ENCODE measurements at regions not wholly inside any gene's neighbourhood (a gene's known extent, or its start where the extent isn't known, plus 50 kb on each side); places are given as distances from the start of the nearest gene placed in this dataset.

DNA sequence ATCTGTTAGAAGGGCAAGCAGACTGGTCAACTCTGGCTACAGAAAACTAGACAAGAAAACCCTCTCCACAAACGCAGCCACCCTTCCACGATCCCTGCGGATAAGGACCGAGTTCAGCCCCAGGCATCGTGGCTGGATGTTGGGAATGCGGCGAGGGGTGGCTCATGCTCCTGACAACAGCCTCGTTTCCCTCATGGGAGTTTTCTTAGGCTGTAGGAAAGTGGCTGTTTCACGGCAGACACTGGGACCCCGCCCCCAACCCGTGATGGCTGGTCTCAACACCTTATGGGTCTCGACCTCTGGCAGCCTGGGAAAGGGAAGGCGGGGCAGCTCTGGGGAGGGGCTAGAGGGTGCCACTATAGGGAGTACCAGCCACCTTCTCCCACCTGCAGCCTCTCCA is 123.3 kb downstream of the RFLNA start:
- H3K27me3 ChIP-seq = no peaks in the 10 kb centered on the region
- H3K4me1 ChIP-seq = peaks cover 4 to 57% of the 10 kb centered on the region in 2 donors

GRCh38 chr12:124416516-124417395 is 121.9 kb downstream of the RFLNA start:
- TF ChIP-seq, protein P1, sequence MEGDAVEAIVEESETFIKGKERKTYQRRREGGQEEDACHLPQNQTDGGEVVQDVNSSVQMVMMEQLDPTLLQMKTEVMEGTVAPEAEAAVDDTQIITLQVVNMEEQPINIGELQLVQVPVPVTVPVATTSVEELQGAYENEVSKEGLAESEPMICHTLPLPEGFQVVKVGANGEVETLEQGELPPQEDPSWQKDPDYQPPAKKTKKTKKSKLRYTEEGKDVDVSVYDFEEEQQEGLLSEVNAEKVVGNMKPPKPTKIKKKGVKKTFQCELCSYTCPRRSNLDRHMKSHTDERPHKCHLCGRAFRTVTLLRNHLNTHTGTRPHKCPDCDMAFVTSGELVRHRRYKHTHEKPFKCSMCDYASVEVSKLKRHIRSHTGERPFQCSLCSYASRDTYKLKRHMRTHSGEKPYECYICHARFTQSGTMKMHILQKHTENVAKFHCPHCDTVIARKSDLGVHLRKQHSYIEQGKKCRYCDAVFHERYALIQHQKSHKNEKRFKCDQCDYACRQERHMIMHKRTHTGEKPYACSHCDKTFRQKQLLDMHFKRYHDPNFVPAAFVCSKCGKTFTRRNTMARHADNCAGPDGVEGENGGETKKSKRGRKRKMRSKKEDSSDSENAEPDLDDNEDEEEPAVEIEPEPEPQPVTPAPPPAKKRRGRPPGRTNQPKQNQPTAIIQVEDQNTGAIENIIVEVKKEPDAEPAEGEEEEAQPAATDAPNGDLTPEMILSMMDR (IDR thresholded peaks at IDR 0.05) = no peak

More for the DNA sequence above, 123.3 kb downstream of the RFLNA start:
- Histone ChIP-seq H3K4me3 (no peak overlapping the region), H3K27ac (peak overlapping the region; percentile 26 to 84), H3K36me3 (peaks cover 26% of the 10 kb centered on the region), H3K9me3 (no peaks in the 10 kb centered on the region)
- DNase-seq (ENCODE audit: low spot score) = no peak
- TF ChIP-seq, protein P1 (IDR thresholded peaks at IDR 0.05) = no peak

DNA sequence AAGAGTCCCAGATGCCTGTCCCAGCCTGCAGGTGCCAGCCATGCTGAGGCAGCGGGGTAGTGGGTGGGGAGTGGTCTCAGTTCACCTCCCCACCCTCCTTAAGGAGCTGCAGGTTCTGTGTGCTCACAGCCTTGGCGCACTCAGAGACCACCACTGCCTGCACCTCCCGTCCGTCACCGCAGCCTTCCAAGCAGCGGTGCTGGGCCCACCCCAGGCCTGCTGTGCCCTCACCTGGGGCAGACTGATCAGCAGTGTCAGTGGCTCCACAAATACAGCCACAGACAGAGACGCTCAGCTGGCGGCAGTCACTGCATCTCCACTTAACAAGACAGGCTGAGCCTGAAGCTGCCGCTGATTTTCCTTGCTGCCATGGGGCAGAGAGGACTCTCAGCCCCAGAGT is 120.2 kb downstream of the RFLNA start:
- peaks cover 0 to 57% of the 10 kb centered on the region in 2 donors for H3K4me1 ChIP-seq
- TF ChIP-seq, protein P1 (IDR thresholded peaks at IDR 0.05) = no peak
- DNase-seq (ENCODE audit: low spot score) = no peak
- H3K4me3 ChIP-seq = no peak overlapping the region
- H3K27ac ChIP-seq = peak overlapping the region in 1 of 2 donors; percentile 7
- H3K9me3 ChIP-seq = no peaks in the 10 kb centered on the region
- H3K36me3 ChIP-seq = peaks cover 24% of the 10 kb centered on the region
- H3K27me3 ChIP-seq = no peaks in the 10 kb centered on the region

More at GRCh38 chr12:124416516-124417395, 121.9 kb downstream of the RFLNA start:
- Histone ChIP-seq H3K9me3 (no peaks in the 10 kb centered on the region), H3K27me3 (no peaks in the 10 kb centered on the region), H3K27ac (no peak overlapping the region), H3K4me1 (peaks cover 0 to 57% of the 10 kb centered on the region in 2 donors), H3K36me3 (peaks cover 26% of the 10 kb centered on the region), H3K4me3 (no peak overlapping the region)
- DNase-seq (ENCODE audit: low spot score) = no peak

DNA sequence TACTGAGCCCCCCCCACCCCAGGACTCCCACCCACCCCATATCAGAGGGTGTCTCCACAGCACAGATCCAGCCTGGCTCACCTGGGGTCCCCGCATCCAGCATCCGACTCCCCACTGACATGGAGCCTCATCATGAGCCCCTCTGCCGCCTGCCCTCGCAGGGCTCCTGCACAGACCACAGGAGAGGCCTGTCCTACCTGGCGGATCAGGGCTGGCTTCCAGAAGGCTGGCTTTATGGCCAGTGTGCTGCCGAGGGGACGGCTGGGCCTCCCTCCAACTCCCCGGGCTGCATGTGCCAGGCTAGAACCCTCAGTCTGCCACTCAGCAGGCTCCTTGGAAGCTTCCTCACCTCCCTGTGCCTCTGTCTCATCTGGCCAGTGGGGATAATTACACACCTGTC is 119.0 kb downstream of the RFLNA start:
- Histone ChIP-seq H3K9me3 (no peaks in the 10 kb centered on the region), H3K36me3 (peaks cover 19% of the 10 kb centered on the region), H3K4me3 (no peak overlapping the region), H3K27me3 (no peaks in the 10 kb centered on the region), H3K27ac (peak overlapping the region; percentile 78 to 80), H3K4me1 (peaks cover 0 to 58% of the 10 kb centered on the region in 2 donors)
- DNase-seq (ENCODE audit: low spot score) = no peak
- TF ChIP-seq, protein P1 (IDR thresholded peaks at IDR 0.05) = no peak

GRCh38 chr12:124413401-124413800 is 118.5 kb downstream of the RFLNA start:
- peaks cover 0 to 57% of the 10 kb centered on the region in 2 donors for H3K4me1 ChIP-seq
- H3K36me3 ChIP-seq = peaks cover 17% of the 10 kb centered on the region
- H3K27me3 ChIP-seq = no peaks in the 10 kb centered on the region
- no peak for DNase-seq (ENCODE audit: low spot score)
- H3K4me3 ChIP-seq = no peak overlapping the region
- no peaks in the 10 kb centered on the region for H3K9me3 ChIP-seq
- peak overlapping the region; percentile 78 to 80 for H3K27ac ChIP-seq
- TF ChIP-seq, protein P1 (IDR thresholded peaks at IDR 0.05) = no peak

Data from right atrium auricular region (tissue), 2 donors.